Activated CD4-positive, alpha-beta memory T cell treated with anti-CD3 and anti-CD28 coated beads for 36 hours (primary cell): ENCODE measurements at regions not wholly inside any gene's neighbourhood (a gene's known extent, or its start where the extent isn't known, plus 50 kb on each side); places are given as distances from the start of the nearest gene placed in this dataset.

Experiments used
- CTCF ChIA-PET: fragments of 350-600 bp; sonication (Branson Sonifier 250); formaldehyde crosslinking; loops from one replicate; lab custom pipeline; 2021; ENCODE audit warnings: antibody characterized with exemption, inconsistent platforms; lab: Charles Lee
- POLR2A ChIA-PET: fragments of 350-600 bp; sonication (Branson Sonifier 250); formaldehyde crosslinking; loops from one replicate; lab custom pipeline; 2021; ENCODE audit warnings: antibody characterized with exemption; lab: Charles Lee
- DNase-seq: peaks from one replicate; pipeline ENCODE4 v3.0.0-alpha.2; 2020
- H3K27ac Mint-ChIP-seq: one replicate; pipeline ENCODE4 v1.8.0; 2021; ENCODE audit warnings: mixed read lengths
- H3K27me3 Mint-ChIP-seq: one replicate; pipeline ENCODE4 v1.8.0; 2021; ENCODE audit warnings: mixed read lengths
- H3K36me3 Mint-ChIP-seq: one replicate; pipeline ENCODE4 v1.8.0; 2021; ENCODE audit warnings: mixed read lengths
- H3K4me1 Mint-ChIP-seq: one replicate; pipeline ENCODE4 v1.8.0; 2021; ENCODE audit warnings: low read depth, mixed read lengths
- H3K4me3 Mint-ChIP-seq: one replicate; pipeline ENCODE4 v1.8.0; 2021; ENCODE audit warnings: mild to moderate bottlenecking, mixed read lengths
- H3K9me3 Mint-ChIP-seq: one replicate; pipeline ENCODE4 v1.8.0; 2021; ENCODE audit warnings: mixed read lengths
- intact Hi-C: fragments of 100-400 bp; cut with micrococcal nuclease; formaldehyde crosslinking; loops from one replicate; pipeline ENCODE4 v1.15.1; 2023

DNA sequence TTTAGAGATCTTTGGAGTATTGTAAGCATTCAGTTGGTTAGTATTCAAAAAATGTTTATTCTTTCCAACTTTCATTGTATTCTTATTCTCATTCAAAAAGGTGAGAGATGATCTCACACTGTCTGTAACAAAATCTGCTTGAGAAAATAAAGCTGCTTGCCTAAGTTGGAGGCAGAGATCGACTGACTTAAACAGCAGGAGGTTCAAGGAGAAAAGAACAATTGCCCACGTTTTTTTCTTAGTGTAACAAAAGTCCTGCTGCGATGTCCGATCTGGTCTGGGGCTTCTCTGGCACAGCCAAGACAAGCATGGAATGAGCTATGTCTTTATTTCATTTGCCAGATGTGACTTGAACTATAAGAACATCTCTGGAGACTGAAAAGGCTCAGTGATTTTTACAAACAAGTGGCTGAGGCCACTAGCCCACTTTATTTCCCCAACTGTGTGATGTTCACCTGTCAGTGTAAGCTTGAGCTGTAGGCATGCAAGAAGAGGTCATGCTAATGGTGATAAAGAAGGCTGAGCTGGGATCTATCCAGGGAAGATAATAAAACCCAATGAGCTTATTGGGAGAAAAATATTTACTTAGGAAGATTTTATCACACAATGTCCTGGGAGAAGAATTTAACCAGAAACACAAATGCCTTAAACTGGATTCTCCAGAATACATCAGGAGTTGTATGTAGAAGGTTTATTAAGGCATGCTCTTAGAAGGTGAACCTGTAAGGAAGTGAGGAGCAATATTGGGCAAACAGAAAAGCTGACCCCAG lies 580.1 kb upstream of the BTBD3 start:
- POLR2A ChIA-PET, result no interaction called here
- no peaks in the 10 kb centered on the region for H3K36me3 Mint-ChIP-seq
- DNase-seq, result no peak
- CTCF ChIA-PET, result no interaction called here
- intact Hi-C loops, result no loop called here
- no peak overlapping the region for H3K27ac Mint-ChIP-seq
- peaks cover 5% of the 10 kb centered on the region for H3K9me3 Mint-ChIP-seq
- H3K27me3 Mint-ChIP-seq, result no peaks in the 10 kb centered on the region
- H3K4me1 Mint-ChIP-seq, result no peaks in the 10 kb centered on the region
- H3K4me3 Mint-ChIP-seq, result no peak overlapping the region

DNA sequence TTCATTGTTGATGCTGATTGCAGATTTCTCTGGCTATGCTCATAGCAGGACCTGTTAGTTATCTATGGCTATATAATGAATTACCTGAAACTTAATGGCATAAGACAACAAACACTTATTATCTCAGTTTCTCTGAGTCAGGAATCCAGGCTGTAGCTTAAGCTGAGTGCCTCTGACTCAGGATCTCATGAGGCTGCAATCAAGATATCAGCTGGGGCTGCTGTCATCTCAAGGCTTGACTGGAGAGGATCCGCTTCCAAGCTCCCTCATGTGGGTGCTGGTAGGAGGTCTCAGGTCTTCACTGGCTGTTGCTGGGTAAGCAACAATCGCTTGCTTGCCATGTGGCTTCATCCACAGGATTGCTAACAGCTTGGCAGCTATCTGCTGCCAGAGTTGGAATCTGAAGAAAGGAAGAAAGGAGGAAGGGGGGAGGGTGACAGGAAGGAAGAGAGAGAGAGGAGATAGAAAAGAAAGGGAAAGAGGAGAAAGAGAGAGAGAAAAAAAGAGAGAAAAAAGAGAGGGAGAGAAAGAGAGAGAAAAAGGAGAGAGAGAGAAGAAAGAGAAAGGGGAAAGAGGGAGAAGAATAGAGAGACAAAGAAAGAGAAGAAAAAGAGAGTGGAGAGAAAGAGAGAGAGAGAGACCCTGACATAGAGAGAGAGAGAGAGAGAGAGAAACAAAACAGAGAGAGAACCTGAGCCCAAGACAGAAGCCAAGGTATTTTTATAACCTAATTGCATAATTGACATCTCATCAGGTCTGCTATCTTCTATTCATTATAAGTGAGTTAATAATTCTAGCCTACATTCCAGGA lies 579.0 kb upstream of the BTBD3 start:
- DNase-seq, result no peak
- H3K9me3 Mint-ChIP-seq, result peaks cover 4% of the 10 kb centered on the region
- H3K27me3 Mint-ChIP-seq, result no peaks in the 10 kb centered on the region
- no peaks in the 10 kb centered on the region for H3K4me1 Mint-ChIP-seq
- no peaks in the 10 kb centered on the region for H3K36me3 Mint-ChIP-seq
- intact Hi-C loops, result no loop called here
- ChIA-PET CTCF (no interaction called here), POLR2A (no interaction called here)
- no peak overlapping the region for H3K27ac Mint-ChIP-seq
- H3K4me3 Mint-ChIP-seq, result no peak overlapping the region

DNA sequence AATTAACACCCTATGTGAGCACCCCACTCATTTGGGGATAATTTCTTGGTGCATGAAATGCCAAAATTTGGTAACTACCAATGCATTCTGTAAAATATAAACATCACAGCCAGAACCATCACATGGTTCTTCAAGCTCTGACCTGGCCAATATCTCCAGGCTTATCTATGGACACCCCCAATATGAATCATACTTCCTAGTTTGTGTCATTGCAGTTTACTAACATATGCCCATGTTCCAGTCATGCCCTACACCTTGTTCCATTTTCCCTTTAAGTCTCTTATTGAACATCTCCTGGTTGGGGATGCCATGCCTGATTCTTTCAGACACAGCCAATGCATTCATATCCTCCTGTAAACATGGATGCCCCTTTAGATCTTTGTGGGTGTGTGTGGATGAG lies 572.8 kb upstream of the BTBD3 start:
- ChIA-PET CTCF (no interaction called here), POLR2A (no interaction called here)
- Mint-ChIP-seq H3K4me1 (no peaks in the 10 kb centered on the region), H3K27ac (no peak overlapping the region), H3K9me3 (peaks cover 11% of the 10 kb centered on the region), H3K27me3 (no peaks in the 10 kb centered on the region), H3K4me3 (no peak overlapping the region), H3K36me3 (no peaks in the 10 kb centered on the region)
- intact Hi-C loops, result no loop called here
- DNase-seq, result no peak

DNA sequence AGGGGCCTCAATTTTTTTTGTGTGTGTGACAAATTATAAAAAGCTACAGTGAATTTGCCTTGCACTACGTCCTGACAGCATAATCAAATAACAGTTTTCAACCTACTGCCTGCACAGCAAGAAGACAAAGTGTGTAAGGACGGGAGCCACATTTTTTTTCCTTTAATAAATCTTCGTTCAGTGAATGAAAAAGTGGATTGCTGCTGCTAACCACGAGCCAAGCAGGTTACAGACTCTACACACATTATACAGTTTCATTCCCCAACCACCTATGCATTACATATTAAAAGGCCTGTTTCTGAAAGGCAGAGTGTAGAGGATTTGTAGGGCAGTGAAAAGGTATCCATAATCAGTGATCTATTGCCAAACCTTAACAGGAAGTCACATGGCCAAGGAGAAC lies 570.0 kb upstream of the BTBD3 start:
- Mint-ChIP-seq H3K27ac (no peak overlapping the region), H3K4me1 (no peaks in the 10 kb centered on the region), H3K36me3 (no peaks in the 10 kb centered on the region), H3K4me3 (no peak overlapping the region), H3K9me3 (peaks cover 13% of the 10 kb centered on the region), H3K27me3 (no peaks in the 10 kb centered on the region)
- intact Hi-C loops, result no loop called here
- DNase-seq, result no peak
- ChIA-PET POLR2A (no interaction called here), CTCF (no interaction called here)

DNA sequence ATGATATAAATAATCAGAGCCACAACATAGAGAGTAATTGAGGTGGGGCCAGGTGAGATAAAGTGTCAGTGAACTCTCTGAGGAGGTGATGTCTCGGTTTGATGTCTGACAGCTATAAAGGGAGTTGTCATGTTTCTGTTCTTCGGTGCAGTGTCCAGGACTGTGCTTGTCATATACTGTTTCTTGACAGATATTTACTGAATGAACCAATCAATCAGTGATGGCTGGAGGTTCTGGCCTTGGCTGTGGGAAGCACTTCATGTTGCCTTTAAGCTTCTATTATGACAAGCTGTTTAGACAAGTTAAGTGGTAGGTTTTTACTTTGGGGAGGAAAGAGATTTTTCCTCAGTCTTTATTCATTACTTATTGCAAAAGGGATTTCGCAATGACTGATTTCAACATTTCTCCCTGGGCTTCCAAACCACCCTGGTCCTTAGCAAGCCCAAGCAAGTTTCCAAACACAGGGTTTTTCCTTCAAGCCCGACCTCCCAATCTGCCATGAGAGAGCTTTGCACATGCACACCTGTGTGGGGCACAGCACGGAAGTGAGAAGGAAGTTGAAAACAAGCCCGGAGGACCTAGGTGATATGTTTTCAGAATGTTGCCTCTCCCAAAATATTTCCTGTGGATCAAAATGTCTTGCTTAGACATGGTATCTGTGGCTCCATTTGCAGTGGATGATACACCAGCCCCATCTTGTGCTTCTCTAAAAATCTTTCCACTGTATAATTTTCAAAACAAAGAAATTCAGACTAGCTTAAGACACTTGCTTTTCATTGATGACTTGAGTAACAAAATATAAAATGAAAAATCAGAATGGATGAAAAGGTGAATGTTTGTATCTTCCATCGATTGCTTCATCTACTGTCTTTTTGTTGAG lies 567.3 kb upstream of the BTBD3 start:
- CTCF ChIA-PET, result no interaction called here
- POLR2A ChIA-PET, result no interaction called here
- H3K27ac Mint-ChIP-seq, result no peak overlapping the region
- no peak for DNase-seq
- H3K9me3 Mint-ChIP-seq, result peaks cover 13% of the 10 kb centered on the region
- no peaks in the 10 kb centered on the region for H3K4me1 Mint-ChIP-seq
- no peaks in the 10 kb centered on the region for H3K27me3 Mint-ChIP-seq
- H3K4me3 Mint-ChIP-seq, result no peak overlapping the region
- intact Hi-C loops, result no loop called here
- no peaks in the 10 kb centered on the region for H3K36me3 Mint-ChIP-seq

DNA sequence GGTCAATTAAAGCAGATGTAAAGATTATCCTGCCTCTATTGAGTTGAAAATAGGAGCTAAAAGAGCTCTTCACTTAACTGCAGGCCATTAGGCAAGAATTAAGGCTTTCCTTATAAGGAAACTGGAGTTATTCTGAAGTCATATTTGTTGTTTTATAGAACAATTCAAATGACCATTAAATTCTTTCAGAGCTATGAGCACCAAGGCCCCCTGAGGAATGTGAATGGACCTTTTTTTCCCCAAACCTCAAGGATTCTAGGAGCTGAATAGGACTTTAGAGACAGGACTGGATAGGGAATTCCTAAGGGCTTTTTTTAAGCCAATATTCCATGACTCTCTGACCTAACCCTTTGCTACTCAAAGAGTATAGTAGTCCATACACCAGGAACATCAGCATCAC lies 565.7 kb upstream of the BTBD3 start:
- Mint-ChIP-seq H3K4me1 (no peaks in the 10 kb centered on the region), H3K27me3 (no peaks in the 10 kb centered on the region), H3K36me3 (no peaks in the 10 kb centered on the region), H3K27ac (no peak overlapping the region), H3K9me3 (peaks cover 16% of the 10 kb centered on the region), H3K4me3 (no peak overlapping the region)
- ChIA-PET CTCF (no interaction called here), POLR2A (no interaction called here)
- no peak for DNase-seq
- intact Hi-C loops, result no loop called here

DNA sequence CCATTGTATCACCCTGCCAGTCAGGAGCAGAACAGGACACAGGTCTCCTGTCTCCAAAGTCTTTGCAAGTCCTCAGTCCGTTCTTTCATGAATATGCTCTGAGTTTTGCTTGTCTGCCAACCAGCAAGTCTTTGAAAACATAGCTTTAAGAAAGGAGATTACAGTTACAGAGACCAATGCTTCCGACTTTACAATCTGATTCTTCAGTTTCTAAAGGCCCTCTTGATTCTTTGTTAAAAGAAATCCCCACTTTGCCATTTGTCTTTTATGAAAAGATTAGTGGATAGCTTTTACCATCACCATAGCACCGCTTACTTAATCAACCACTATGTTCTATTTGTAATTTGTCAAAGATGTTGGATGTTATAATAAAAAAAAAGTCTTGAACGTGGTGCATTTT lies 562.8 kb upstream of the BTBD3 start:
- Mint-ChIP-seq H3K27ac (no peak overlapping the region), H3K4me3 (no peak overlapping the region), H3K36me3 (no peaks in the 10 kb centered on the region), H3K27me3 (no peaks in the 10 kb centered on the region), H3K4me1 (no peaks in the 10 kb centered on the region), H3K9me3 (peaks cover 10% of the 10 kb centered on the region)
- no peak for DNase-seq
- intact Hi-C loops, result no loop called here
- POLR2A ChIA-PET, result no interaction called here
- CTCF ChIA-PET, result no interaction called here

DNA sequence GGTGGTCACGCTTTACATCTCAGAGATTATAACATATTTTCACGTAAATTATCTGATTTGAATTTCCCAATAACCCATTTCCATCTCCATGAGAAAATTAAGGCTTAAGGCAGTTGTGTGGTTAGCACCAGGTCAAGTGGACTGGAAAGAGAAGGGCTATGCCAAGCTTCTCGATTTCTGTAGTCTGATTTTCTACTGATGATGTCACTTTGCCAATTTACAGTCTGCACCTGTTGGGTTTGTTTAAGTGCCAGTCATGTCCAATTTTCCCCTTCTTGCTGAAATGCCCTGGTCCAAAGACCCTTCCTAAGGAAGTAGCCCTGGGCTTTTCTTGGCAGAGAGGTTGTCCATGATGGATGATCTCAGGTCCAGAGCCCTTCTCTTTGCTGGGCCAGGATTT lies 562.3 kb upstream of the BTBD3 start:
- H3K4me1 Mint-ChIP-seq, result no peaks in the 10 kb centered on the region
- ChIA-PET POLR2A (no interaction called here), CTCF (no interaction called here)
- DNase-seq, result no peak
- intact Hi-C loops, result no loop called here
- no peaks in the 10 kb centered on the region for H3K36me3 Mint-ChIP-seq
- H3K27ac Mint-ChIP-seq, result no peak overlapping the region
- H3K9me3 Mint-ChIP-seq, result peaks cover 9% of the 10 kb centered on the region
- H3K27me3 Mint-ChIP-seq, result no peaks in the 10 kb centered on the region
- H3K4me3 Mint-ChIP-seq, result no peak overlapping the region

DNA sequence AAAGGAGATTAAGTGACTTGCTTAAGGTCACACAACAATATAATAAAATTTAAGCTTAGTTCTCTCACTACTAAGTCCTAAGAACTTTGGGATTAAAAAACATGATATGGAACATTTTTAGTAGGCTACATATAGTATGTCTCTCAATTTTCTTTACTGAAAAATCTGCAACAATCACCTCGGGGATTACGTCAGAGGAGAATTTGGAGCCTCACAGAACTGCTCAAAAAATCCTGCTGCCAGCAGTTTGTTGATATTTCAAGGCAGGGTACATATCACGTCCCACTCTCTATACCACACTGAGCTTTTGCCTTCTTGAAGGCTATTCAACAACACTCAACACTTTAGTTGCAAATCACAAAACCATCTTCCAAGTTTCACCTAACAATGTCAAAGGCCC lies 561.6 kb upstream of the BTBD3 start:
- Mint-ChIP-seq H3K36me3 (no peaks in the 10 kb centered on the region), H3K27ac (no peak overlapping the region), H3K9me3 (peaks cover 13% of the 10 kb centered on the region), H3K27me3 (no peaks in the 10 kb centered on the region), H3K4me3 (no peak overlapping the region), H3K4me1 (no peaks in the 10 kb centered on the region)
- ChIA-PET POLR2A (no interaction called here), CTCF (no interaction called here)
- DNase-seq, result no peak
- intact Hi-C loops, result no loop called here

DNA sequence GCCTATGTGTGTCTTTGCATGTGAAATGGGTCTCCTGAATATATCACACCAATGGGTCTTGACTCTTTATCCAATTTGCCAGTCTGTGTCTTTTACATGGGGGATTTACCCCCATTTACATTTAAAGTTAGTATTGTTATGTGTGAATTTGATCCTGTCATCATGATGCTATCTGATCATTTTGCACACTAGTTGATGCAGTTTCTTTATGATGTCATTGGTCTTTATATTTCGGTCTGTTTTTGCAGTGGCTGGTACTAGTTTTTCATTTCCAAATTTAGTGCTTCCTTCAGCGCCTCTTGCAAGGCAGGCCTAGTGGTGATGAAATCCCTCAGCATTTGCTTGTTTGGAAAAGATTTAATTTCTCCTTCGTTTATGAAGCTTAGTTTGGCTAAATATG lies 555.2 kb upstream of the BTBD3 start:
- POLR2A ChIA-PET, result no interaction called here
- peaks cover 25% of the 10 kb centered on the region for H3K9me3 Mint-ChIP-seq
- no peak overlapping the region for H3K27ac Mint-ChIP-seq
- intact Hi-C loops, result no loop called here
- H3K36me3 Mint-ChIP-seq, result no peaks in the 10 kb centered on the region
- DNase-seq, result no peak
- no peak overlapping the region for H3K4me3 Mint-ChIP-seq
- no peaks in the 10 kb centered on the region for H3K4me1 Mint-ChIP-seq
- CTCF ChIA-PET, result no interaction called here
- H3K27me3 Mint-ChIP-seq, result no peaks in the 10 kb centered on the region

DNA sequence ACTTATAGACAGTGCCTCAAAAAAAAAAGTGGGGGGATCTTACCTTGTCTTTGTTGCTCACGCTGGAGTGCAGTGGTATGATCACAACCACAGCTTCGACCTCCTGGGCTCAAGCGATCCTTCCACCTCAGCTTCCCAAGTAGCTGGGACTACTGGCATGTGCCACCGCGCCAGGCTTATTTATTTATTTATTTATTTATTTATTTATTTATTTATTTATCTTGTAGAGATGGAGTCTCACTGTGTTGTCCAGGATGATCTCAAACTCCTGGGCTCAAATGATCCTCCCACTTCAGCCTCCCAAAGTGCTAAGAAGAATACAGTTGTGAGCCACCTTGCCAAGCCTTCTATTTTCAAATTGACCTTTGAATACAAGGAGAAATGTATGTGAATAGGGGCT lies 553.0 kb upstream of the BTBD3 start:
- CTCF ChIA-PET, result no interaction called here

DNA sequence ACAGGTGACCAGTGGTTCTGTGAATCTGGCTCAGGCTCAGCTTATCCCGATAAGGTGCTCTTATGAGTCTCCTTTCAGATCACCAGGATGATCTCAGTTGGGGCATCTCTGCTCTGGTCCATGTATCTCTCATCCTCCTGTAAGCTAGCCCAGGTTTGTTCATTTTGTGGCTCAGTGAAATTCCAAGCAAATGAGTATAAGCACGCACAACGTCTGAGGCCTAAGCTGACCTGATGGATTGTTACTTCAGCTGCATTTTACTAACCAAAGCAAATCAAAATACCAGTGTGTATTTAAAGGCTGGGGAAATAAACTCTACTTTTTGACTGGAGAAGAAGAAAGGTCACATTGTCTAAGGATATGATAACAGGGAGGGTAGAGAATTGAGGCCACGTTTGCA lies 551.0 kb upstream of the BTBD3 start:
- no peaks in the 10 kb centered on the region for H3K4me1 Mint-ChIP-seq
- peaks cover 12% of the 10 kb centered on the region for H3K9me3 Mint-ChIP-seq
- intact Hi-C loops, result no loop called here
- no peaks in the 10 kb centered on the region for H3K27me3 Mint-ChIP-seq
- H3K27ac Mint-ChIP-seq, result no peak overlapping the region
- CTCF ChIA-PET, result no interaction called here
- POLR2A ChIA-PET, result no interaction called here
- no peak for DNase-seq
- no peaks in the 10 kb centered on the region for H3K36me3 Mint-ChIP-seq
- H3K4me3 Mint-ChIP-seq, result no peak overlapping the region

More for the DNA sequence above, 553.0 kb upstream of the BTBD3 start:
- no peaks in the 10 kb centered on the region for H3K4me1 Mint-ChIP-seq
- H3K9me3 Mint-ChIP-seq, result peaks cover 22% of the 10 kb centered on the region
- DNase-seq, result no peak
- intact Hi-C loops, result no loop called here
- H3K4me3 Mint-ChIP-seq, result no peak overlapping the region
- H3K27ac Mint-ChIP-seq, result no peak overlapping the region
- H3K27me3 Mint-ChIP-seq, result no peaks in the 10 kb centered on the region
- no peaks in the 10 kb centered on the region for H3K36me3 Mint-ChIP-seq
- POLR2A ChIA-PET, result no interaction called here
